Stimulated activated CD4-positive, alpha-beta T cell treated with anti-CD3 and anti-CD28 coated beads, Interleukin-4, amount 100 ng/mL, for 1 hour (primary cell): ENCODE measurements at regions not wholly inside any gene's neighbourhood (a gene's known extent, or its start where the extent isn't known, plus 50 kb on each side); places are given as distances from the start of the nearest gene placed in this dataset.

Source experiments
- DNase-seq: peaks from one replicate; pipeline ENCODE4 v3.0.0-alpha.2; 2020

DNA sequence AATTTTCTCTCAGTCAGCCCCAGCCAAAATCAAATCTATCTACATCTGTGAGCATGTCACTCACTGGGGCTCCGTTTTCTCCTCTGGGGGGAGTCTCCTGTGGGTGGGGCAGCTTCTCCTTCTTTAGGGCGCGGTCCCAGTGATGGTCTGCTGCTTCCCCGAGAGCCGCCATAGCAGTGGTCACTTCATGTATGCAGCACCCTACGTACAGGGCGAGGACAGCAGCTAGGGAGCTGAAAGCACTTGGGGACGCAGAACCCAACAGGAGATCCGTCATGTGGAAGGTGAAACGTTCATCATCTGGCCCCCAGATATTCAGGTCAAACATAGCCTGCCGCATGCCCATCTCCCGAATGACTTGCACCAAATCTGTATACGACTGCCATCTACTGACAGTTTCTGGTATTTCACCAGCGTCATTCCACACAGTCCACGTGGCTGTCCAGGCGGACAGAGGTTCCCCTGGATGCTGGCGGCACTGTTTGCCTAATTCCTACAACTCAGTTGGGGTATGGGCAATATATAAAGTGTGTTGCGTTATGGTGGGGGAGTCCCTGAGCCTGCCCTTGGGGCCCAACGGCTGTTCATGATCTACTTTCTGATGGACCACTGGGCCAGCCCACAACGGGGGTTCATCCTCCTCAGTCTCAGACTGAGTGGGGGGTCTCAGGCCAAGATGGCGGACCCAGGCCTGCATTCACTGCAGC is 795.0 kb downstream of the EFNA5 start:
- DNase-seq, result no peak

DNA sequence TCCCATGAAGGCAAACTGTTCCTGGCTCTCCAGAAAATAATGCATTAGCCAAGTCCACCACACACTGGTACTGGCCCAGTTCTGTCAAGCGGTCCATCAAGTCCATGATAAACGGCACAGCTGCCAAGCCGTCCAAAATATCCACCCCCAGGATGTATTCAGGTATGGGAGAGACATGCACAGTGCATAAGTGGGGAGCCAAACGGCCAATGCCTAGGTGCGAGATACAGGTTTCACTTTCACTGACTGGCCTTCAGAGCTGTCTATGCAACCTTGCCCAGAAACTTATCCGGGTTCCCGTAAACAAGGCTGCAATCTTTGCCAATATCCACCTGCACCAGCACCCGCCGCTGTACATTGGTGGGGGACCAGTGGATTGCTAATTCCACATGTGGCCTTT is 795.8 kb downstream of the EFNA5 start:
- DNase-seq, result no peak

DNA sequence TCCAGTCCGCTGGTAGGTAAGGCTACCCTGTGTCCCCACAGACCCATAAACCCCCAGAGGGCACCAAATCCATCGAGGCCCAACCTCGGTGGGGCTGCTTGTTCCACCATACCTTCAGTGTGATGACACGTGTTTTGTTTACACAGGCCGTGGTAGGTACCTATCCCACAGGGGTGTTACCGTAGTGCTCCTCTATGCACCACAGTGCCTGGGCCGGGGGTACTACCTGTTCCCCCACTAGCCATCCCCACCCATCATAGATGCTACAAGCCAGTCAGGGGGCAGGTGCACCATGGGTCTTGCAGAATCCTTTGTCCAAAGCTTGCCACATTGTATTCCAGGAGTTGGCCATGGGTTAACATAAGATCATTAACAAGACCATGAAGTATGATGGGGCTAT is 796.2 kb downstream of the EFNA5 start:
- no peak for DNase-seq

DNA sequence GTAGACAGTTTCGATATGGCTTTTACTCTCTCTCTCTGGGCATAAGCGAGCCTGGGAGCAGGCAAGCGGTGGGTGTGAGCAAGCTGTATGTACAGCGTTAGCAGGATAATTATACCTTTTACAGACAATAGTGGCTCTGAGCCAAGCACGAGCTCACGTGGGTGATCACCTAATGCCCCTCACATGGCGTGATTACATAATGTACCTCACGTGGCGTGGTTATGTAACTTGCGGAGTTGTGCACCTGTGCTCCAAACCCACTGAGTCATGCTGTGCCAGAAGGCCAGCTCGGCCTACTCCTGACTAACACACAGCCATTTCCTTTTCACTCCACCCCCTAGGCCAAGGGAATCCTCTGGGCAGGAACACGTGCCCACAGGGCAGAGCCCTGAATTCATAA is 797.2 kb downstream of the EFNA5 start:
- no peak for DNase-seq

DNA sequence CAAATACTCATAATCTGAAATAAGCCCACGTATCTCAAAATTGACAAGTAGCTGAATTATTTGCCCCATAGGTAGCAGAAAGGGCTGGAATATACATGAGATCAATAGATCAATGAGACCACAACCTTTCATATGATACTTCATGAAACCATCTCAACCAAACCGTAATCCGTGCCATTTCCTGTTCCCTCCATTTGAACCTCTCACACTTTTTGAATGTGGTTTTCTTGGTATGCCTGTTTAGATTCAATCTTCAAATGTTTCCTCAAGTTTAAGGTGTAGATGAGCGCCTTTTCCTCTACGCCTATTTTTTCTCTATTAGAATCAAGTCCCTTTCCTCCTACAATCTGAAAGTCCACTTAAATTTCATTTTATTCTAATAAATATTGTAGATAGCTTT is 805.5 kb downstream of the EFNA5 start:
- no peak for DNase-seq

DNA sequence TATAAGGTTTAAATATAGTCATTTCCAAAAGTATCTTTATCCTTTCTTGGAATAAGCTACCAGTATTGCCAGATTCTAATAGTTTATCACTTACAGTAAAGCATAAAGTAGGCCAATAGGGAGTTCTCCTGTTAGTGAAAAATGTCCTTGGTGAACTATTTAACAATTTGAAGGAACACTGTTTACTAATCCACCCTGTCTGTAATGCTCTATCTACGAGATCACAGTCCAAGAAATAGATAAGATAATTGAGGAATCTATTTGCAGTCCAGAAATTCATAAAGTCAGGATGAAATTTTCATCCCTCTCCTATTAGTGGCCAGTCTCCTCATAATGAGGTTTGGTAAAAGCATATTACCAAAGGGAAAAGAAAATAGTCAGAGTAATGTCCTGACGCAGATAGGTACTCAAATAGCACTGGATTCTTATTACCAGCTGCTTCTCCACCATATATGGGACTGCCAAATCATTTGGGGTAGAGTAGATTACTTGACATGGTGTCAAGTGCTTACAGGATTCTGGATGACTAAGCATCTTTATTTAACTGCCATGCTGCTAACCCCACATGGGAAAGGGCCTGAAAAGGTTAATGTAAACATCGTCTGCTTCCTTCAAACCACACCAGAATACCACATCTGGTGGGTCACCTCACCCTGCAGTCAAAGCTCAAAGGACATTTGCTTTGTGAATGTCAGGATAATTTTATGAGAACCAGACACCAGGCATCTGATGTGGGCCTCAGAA is 808.1 kb downstream of the EFNA5 start:
- no peak for DNase-seq

DNA sequence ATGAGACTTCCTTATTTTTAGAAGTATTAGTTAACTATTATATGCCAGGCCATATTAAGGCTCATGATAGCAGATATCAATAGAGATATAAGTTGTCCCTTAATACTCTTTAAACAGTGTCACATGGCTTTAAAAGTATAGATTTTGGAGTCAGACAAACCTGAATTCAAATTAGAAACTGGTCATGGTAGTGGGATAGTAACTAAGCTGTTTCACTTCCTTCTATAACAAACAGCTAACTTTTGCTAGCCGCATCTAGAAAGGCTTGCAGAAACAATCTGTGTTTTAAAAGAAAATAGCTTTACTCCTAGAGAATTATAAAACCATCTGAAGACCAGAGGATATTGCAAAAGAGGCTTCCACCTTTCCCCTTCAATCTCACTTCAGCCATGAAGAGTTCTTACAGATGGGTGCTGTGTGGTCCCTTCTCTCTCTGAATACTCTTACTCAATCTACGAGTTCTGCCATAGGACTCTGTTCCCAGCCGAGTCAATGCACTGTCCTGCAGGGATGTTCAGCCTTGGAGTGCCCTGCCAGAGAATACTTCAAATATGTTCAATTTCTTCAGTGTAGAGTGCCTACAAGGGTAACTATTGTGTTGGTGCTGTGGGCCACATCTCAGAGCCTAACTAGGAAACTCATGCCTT is 810.2 kb downstream of the EFNA5 start:
- DNase-seq, result no peak

DNA sequence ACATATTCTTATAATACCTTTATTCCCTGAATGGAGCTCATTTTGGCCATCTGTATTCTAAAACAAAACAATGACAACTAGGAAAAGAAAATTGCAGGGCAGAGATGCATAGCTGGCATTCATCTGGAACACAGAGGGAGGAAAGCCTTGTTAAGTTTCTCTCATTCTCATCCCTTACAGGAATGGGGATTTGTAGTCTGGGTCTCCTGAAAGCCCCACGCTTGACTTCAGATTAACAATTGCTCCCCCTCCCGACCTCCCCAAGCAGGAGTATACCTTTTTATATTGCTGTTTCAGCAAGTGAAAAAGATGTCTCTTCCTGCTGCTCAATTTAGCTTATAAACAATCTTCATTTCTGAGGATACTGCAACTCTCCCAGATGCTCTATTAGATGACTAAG is 812.1 kb downstream of the EFNA5 start:
- no peak for DNase-seq

DNA sequence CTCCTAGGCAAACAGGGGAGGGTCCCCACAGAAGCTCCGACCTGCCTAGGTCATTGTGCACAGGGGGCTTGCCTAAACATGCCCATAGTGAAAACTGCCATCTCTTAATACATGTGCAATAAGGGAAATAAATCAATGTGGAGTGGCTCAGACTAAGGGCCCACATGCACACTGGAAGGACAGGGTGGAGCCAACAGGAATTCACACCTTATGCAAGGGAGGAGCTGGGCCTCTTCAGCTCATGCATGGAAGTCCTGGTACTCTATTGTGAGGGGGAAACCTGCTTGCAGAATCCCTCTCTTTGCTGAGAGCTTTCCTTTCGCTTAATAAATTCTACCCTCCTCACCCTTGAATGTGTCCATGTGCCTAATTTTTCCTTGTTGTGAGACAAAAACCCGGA is 815.8 kb downstream of the EFNA5 start:
- no peak for DNase-seq

DNA sequence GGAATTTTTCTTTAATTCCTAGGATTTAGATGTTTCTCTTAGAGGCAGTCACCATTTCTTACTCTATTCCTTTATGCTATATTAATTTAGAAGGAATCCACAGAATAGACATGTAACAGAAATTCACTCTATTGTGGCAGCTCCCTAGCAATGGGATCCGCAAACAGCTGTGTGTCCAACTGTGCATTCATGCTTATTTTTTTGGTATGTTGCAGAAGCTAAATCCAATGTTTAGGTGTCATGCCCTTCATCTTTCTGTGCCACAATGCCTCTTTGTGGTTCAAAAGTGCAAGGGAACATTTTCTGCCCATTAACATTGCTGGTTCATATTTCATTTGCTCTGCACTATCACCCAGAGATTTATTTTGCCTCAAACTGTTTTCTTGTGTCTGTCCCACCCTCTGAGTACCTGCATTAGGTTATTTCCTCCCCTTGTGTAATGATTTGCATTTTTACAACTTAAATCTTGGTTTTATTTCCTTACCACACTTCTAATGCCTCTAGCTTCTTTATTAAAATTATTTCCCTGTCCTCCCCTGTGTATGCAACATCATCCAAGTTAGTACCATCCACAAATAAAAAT is 816.5 kb downstream of the EFNA5 start:
- DNase-seq, result no peak

DNA sequence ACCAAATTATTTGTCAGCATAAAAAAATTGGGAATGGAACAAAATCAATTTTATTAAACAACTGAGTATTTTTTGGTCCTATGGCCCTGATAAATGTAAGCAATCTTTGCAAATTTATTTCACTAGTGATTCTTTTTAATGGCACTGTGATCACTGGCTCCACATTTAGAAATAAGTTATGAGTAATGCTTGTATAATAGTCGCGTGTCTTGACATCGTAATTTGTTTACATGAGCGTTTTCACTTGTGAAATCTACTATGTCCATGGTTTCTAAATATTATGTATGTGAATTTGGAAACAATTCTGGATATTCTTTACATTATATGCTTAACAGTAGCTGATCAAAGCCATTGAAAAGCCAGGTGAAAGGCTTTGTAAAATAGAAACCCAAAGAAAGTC is 817.5 kb downstream of the EFNA5 start:
- DNase-seq, result no peak

DNA sequence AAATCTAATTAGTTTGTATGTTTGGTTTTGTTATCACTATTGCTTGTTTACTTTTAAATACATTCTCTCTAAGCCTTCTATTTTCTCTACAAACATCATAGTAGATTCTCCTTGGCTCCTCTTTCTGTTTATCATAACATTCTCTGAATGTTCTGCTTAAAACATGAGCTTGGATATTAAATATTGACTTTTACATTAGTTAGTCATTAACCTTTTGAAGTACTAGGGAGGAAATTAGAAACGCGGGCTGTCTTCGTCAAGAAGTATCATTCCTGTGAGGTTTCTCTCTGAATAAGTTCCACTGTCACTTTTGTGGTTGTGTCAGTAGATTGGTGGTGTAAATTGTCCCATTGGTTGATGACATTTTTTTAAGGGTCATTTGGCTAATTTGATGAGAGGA is 821.5 kb downstream of the EFNA5 start:
- DNase-seq, result no peak

DNA sequence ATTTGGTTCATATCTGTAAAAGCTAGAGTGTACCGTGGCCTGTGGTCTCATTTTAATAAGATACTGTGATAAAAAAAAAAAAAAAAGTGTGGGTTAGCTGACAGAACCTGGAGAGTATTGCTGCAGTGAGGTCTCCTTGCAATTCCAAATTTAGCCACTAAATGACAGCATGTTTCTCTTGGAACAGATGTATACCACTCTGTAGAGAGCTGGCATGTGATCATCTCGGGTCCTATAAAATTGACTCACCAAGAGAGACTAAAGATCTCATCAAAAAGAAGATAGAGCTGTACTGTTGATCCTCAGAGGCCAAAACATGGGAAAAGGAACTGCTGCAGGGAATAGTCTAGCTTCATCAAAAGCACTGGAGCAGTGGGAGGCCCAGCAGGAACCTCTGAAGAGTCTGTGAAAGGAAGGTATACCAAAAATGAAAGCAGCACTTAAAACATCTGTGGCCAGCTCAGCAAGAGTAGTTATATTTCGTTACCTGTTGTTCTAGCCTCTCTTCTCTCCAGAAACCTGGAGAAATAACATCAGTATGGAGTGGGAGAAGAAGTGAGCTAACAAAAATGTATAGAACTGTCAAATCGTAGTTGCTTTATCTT is 826.8 kb downstream of the EFNA5 start:
- no peak for DNase-seq

DNA sequence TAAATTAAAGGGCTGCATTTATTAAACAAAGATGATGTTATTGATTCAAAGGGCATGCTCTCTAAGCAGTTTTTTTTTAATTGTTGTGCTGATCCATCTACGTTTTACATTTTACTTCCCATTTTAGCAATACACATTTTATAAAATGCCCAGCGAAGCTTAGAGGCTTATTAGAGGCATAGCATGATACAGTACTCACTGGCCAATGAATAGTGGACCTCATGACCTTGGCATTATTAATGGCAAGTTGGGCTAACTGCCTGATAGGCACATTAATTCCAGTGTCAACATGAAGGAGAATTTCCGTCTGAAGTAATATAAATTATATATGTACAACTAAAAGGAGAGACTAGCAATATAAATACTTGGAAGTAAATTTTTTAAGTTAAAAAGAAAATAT is 837.2 kb downstream of the EFNA5 start:
- DNase-seq, result no peak

DNA sequence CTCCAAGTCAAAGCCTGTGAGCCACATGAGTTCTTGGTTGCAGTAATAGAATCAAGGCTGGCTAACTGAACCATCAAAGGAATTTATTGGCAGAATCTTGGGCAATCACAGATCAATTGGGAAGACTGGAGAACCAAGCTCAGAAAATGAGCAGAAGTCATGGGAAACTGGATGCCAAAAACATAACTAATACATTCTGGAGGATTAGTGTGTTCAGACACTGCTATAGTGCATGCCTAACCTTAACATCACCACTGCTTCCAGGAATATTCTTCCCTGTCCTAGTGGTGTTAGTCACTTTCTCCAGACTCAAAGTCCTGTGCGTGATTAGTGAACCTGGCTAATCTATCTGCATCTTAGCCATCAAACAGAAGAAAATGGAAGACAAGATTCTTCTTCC is 843.7 kb downstream of the EFNA5 start:
- DNase-seq, result no peak

DNA sequence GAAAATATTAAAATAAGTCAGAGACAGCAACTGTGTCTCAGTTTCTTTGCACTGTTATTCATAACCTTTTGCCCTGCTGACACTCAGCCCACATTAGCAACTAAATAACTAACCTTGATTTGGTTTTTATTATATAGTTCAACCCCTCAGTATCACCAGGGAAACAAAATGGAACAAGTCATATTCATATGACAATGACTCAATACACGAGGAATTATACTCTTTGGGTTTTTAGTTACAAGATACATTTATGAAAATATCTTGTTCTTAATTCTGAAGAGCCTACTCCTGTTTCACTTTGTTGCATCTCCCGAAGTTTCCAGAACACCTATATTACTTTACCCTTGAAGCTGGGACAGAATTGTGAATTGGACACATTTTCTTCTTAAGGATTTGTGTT is 845.4 kb downstream of the EFNA5 start:
- no peak for DNase-seq

DNA sequence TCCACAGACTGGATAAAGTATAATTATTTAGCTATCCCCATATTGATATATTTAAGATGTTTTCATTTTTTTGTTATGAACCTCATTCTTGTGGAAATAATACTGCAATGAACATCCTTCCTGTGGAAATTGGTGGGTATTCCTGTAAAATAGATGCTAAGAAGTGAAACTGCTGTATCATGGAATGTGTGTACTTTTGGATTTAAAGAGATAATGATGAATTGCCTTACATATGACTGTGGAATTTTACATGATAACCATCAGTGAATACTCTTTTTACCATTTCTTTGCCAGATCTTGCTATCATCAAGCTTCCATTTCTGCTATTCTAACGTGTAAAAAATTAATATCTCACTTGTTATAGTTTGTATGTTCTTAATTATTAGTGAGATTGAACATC is 847.9 kb downstream of the EFNA5 start:
- no peak for DNase-seq

DNA sequence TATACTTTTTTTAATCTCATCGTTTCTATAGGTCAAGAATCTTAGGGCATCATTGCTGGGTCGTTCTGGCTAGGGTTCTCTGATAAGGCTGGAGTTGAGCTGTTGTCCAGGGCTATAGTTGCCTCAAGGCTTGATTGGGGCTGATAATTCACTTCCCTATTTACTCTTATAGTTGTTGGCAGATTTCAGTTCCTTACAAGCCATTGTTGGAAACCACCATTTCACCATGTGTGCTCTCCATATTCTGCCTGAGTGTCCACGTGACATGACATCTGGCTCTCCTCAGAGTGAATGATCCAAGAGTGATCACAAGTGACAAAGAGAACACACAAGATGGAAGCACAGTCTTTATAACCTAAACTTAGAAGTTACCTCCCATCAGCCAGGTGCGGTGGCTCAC is 852.2 kb downstream of the EFNA5 start:
- no peak for DNase-seq

DNA sequence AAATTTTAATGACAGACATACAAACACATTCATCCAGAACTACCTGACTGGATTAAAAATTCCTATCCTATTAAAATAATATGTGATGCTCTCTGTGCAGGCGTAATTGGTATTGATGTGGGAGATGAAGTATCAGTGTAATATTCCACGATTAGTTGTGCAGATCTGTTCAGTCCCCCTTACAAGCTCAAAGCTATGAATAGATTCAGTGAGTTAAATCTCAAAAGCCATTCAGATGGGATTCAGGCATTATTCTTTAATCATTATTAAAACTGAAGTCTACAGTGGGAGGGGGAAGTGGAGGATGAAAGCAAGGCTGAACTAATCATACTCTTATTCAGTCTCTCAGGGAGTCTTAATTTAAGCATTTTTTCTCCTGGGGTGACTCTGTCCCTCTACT is 855.8 kb downstream of the EFNA5 start:
- DNase-seq, result no peak

DNA sequence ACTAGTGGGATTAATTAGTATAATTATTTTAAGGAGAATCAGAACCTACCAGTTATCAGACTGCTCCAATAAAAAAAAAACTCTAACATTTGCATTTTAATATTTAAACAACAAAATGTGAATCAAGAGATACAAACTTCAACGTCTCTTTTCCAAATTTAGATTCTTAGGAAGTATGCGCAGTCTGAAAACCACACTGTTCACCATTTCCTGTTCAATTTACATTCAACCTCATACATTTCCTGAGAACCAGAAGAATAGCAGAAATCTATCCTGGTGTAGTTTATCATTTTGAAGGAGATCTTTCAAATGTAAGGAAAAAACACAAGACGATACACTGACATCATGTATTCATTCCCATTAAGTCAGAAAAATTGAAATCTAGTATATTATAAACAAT is 869.2 kb downstream of the EFNA5 start:
- DNase-seq, result no peak

DNA sequence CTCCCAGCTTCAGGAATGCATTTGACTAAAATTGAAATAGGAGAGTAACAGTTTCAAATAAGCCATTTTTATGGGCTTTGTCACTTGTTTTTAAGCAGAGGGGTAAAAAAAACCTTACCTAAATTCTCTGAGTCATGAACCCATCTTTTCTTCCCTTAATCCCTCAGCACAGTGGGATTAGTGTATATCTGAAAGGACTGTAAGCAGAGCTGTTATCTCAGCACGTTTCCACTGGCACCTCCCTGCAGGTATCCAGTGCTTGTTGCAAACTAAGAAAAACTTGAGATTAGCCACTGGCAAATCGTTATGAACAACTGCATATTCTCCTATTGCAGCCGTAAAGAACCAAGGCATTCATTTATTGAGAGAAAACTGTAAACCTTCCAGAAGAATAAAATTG is 872.7 kb downstream of the EFNA5 start:
- DNase-seq, result no peak

DNA sequence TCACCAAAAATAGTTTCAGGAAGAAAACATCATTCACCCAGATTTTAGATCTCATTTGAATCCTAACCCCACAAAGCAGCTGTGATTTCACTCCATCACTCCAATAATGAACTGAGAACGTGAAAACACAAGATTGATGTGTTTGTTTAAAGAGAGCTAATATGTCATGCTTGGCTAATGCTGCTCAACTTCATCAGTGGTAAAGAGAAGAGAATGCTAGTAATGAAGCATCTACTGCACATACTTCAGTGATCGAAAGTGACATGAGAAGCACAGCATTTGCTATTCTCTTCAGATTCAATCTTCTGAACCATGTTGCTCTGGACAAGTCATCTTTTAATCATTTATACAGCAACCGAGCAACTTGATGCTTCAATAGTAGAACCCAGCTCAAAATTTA is 874.7 kb downstream of the EFNA5 start:
- DNase-seq, result no peak

DNA sequence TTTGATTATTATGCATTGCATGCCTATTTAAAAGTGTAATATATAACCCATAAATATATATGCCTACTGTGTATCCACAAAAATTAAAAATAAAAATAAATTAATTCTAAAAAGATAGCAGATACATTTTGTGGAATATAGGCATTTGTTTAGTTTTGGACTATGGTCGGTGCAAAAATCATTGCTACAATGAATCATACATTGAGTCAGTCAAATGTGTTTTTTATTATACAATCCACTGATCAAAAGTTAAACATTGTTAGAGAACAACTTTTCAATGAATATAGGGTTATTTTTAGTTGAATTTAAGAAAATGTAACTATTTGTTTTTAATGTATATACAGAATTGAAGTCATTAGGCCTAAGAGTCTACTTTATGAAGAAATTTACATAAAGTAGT is 885.9 kb downstream of the EFNA5 start:
- no peak for DNase-seq

DNA sequence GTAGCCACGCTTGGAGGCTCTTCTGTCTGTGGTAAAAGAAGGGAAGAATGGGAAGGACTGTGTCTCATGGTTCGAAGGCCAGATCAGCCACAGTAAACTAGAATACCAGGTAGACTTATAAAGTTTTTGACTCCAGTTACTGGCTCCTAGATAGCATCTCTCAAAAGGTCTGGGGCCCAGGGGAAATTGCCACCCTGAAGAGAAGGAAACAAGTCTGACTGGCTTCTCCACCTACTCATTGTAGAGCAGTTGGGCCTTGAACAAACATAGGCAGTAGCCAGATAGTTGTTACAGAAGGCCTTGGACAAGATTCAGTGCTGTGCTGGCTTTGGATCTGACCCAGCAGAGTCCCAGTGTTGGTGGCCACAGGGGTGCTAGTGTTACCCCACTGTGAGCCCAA is 890.4 kb downstream of the EFNA5 start:
- no peak for DNase-seq
